ENCODE measurements at regions not wholly inside any gene's neighbourhood (a gene's known extent, or its start where the extent isn't known, plus 50 kb on each side); places are given as distances from the start of the nearest gene placed in this dataset.
"Not testable (repeated sequence)": the region's sequence is repeated elsewhere in the genome, so short reads cannot be mapped to it uniquely, and the experiment has no call there.

GRCh38 chr6:11450037-11450436 is 87.5 kb upstream of the TMEM170B start:
- DNase-seq: no peak

GRCh38 chr6:11449408-11449807 is 88.1 kb upstream of the TMEM170B start:
- no peak for DNase-seq

DNA sequence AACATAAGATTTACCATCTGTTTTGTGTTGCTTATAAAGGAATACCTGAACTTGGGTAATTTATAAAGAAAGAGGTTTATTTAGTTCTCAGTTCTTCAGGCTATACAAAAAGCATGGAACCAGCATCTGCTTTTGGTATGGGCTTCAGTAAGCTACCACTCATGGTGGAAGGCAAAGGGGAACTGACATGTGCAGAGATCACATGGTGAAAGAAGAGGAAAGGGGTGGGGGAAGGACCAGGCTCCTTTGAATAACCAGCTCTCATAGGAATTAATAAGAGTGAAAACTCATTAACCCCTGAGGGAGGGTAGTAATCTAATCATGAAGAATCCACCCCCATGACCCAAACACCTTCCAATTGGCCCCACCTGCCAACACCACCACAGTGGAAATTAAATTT is 89.5 kb upstream of the TMEM170B start:
- no peak for DNase-seq

DNA sequence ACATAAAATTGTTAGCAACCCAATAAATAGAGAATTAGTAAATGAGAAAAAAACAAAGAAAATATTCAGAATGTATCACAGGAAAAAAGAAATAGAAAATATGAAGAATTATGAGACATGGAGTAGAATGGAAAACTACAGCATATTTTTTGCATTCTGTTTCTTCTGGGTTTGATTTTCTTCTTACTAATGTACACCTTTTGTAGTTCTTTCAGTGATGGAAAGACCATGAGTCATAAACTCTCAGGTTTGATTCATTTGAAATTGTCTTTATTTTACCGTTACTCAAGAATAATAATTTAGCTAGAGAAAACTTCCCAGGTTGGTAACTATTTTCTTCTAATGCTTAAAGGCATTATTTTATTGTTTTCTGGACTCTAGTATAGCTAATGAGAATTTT is 90.3 kb upstream of the TMEM170B start:
- DNase-seq: no peak

DNA sequence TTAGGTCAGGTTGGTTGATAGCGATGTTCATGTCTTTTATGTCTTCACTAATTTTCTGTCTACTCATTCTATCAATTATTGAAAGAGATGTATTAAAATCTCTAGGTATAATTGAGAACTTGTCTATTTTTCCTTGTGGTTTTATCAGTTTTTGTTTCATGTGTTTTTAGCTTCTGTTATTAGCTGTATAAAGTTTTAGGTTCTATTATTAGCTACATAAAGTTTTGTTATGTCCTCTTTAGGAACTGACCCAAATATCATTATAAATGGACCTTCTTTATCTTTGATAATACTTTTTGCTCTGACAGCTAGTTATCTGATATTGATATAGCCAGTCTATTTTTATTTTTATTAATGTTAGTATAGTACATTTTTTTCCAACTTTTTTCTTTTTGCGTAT is 92.4 kb upstream of the TMEM170B start:
- no peak for DNase-seq

DNA sequence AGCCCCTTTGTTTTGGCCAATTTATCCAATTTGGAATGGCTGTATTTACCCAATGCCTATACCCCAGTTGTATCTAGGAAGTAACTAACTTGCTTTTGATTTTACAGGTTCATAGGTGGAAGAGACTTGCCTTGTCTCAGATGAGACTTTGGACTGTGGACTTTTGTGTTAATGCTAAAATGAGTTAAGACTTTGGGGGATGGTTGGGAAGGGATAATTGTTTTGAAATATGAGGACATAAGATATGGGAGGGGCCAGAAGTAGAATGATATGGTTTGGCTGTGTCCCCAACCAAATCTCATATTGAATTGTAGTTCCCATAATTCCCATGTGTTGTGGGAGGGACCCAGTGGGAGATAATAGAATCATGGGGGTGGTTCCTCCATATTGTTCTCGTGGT is 94.4 kb upstream of the TMEM170B start:
- not testable (repeated sequence) for DNase-seq

GRCh38 chr6:11442495-11442894 is 95.1 kb upstream of the TMEM170B start:
- no peak for DNase-seq

DNA sequence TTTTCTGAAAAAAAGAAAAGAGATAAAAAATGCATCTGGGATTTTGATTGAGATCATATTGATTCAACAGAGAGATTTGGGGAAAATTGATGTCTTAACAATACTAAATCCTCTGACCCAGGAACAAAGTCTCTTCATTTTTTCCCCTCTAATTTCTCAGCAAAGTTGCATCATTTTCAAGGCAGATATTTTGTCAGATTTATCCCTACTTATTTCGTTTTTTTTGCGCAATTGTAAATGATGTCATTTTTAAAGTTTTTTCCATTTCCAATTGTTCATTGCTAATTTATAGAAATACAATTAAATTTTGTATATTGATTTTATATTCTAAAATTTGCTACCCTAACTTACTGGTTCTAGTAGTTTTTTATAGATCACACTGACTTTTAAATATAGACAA is 97.7 kb upstream of the TMEM170B start:
- DNase-seq: no peak

DNA sequence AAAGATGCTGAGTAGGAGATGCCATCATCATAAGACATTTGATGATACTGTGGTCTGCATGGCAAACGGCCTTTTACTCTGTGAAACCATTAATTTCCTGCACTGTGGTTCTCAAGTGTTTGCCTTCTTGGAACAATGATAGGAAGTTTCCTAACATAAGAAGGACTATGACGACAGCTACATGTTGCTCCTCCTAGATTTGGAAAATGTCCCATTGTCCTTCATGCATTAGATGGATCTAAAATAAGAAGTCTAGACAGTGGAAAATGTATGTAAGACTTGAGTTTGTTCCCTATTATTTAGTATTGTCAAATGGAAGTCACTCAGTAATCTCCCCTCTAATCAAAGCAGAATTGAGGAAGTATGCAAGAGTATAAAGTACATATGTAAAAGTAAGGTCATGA is 98.5 kb upstream of the TMEM170B start:
- DNase-seq: no peak

GRCh38 chr6:11437824-11438459 is 99.6 kb upstream of the TMEM170B start:
- DNase-seq: no peak

DNA sequence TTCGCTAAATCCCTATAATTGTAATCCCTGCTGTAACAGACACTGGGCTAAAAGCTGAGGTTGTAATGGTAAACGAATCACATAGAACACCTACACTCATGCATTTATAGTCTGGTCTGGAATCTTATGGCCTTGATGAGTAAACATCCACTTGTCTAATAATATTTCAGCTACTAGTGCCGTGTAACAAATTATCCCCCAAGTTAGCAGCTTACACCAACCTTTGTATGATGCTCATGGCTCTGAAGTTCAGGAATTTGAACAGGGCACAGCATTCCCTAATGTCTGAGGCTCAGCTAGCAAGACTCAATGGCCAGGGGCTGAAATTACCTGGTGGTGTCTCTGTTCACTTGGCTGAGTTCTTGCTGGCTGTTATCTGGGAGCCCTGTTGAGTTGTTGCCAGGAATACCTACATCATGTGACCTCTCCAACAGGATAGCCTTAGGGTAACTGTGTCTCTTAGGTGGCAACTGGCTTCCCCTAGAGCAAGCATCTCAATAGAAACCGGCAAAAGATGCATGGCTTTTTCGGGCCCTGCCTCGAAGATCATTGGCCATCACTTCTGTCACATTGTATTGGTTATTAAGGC is 100.9 kb upstream of the TMEM170B start:
- DNase-seq: no peak

GRCh38 chr6:11434565-11435326 is 102.8 kb upstream of the TMEM170B start:
- no peak for DNase-seq

DNA sequence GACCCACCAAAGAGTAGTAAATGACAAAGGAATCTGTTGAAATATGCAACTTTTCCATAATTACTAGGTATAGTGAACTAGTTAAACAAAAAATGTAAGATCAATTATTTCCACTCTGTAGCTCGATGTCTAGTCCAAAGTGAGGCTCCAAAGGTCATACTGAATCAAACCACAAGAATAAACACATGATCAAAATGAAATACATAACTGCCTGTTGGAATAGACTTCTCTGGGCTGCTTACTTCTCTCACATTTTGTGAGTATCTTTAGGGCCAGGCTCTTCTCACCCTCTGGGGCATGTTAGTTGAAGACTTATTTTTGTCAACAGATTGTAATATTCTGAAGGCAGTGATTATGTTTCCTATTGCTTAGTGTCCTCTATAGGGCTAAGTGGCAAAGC is 103.7 kb upstream of the TMEM170B start:
- DNase-seq: no peak

DNA sequence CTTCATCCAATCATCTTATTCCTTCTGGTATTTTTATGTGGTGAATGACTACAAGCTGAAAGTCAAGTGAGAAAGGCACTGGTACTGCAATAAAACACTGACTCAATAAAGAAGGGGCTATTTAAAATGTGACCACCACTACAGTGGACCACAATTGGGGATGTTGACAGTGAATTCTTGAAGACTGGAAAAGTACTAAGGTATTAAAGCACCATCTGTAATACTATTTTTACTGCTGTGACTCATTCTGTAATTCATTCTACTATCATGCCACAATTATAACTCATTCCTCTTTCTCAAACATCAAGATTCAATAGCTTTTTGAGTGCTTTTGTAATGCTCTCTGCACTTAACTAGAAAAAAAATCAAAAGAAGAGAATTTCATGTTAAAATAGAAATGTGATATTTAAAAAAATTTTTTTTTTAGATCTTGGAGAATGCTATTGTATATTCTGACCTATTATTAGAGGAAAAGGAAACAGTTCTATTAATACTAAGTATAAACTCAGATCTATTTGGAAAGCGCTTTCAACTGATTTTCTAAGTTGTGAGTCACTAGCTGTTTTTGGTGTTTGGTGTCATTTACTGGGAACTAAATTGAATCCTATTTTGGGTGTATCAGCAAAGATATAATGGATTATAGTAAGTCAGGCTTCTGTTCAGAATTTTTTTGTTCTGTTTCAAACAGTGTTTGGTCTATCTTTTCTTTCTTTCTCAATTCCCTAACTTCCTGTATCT is 104.7 kb upstream of the TMEM170B start:
- DNase-seq: no peak

GRCh38 chr6:11432091-11432490 is 105.5 kb upstream of the TMEM170B start:
- DNase-seq: no peak

DNA sequence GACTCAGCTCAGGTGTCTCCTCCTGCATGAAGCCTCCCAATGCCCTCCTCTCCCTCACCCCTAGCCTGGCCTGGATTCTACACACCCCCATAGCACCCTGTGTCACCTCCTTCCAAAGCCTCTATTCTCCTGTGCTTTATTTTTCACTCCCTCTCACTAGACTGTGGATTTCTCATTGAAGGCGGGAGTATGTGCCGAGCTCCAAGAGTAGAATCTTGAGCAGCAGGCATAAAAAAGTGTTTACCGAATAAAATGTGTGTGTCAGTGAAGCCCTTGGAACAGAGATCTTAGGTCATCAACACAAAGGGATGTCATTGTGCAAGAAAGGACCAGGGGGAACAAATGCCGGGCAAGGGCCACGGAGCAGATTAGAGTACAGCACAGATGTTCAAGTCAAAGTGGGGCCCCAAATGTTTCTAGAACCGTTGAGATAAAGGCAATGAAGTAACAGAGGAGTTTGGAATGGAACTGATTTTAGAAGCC is 106.1 kb upstream of the TMEM170B start:
- DNase-seq: no peak

DNA sequence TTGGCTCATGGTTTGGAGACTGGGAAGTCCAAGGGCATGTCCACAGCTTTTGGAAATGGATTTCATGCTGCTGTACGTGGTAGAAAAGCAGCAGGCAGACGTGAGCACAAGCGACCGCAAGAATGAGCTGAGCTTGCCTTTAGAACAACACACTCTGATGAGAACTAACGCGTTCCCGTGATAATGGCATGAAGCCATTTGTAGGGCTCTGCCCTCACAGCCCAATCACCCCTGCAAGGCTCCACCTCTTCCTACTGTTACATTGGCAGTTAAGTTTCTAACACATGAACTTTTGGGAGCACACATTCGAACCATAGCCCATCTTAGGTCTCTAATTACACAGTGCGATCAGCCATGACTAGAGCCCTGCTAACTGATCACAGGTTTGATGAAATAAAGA is 107.5 kb upstream of the TMEM170B start:
- no peak for DNase-seq

DNA sequence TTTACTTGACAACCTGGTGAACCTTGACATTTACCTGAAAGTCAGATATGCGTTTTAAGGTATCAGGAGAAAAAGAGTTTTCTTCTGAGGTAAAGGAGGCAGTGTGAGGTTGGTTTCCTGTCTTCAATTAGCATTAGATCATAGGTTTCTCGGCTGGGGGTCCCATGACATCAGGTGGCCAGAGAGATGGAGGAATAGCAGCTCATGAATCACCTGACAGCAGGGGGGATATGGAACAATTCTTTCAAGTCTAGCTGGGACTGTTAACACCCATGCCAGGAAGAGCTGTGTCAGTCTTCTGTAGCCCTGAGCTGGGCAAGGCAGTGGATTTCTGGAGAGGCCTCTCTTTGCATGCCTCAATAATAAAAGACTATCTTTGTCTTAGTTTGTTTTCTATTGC is 108.0 kb upstream of the TMEM170B start:
- no peak for DNase-seq

- DNase-seq: no peak
Observed at GRCh38 chr6:11428895-11429294, 108.7 kb upstream of the TMEM170B start.

GRCh38 chr6:11428371-11428770 is 109.2 kb upstream of the TMEM170B start:
- DNase-seq: no peak

DNA sequence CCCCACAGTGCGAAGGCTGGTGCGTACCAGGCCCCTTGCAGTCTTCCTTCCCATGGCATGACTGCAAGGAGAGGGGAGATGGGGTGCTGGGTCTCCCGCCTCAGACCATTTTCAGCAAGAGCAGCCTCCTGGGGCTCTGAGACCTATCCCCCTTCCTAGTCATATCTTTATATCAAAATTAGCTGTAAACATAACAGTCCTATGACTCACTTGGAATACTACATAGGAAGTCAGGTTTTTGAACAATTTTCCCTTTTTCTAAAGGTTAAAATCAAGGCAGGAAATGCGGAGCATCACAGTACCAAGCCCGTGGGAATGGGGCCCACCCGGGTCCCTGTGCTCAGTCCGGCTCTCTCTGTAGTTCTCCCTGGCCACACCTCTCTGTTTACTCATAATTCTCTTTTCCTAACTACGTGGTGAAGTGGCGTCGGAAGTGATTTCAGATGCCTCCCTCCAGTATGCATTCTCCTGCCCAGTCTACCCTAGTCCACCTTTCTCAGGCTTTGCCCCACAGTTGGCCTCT is 109.8 kb upstream of the TMEM170B start:
- no peak for DNase-seq

DNA sequence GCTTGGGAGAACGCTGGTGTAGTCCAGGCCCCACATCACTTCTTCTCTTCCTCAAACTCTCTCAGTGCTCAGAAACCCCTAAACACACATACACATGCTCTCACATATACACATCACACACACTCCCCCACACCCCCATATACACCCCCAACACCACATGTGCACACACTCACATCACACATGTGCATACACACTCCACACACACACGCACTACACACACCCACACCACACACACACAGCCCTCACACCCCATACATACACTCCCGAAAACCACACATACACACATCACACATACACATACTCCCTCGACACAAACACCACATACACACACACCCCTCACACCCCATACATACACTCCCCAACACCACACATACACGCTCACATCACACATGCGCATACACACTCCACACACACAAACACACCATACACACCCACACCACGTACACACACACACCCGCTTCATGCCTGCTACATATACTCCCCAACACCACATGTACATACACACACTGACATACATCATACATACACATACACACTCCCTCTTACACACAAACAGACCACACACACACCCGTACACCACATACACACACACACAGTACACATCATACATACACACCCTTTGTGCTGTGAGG is 110.3 kb upstream of the TMEM170B start:
- no peak for DNase-seq

- DNase-seq: no peak
Observed at GRCh38 chr6:11426571-11426970, 111.0 kb upstream of the TMEM170B start.
